ENCODE measurements at regions not wholly inside any gene's neighbourhood (a gene's known extent, or its start where the extent isn't known, plus 50 kb on each side); places are given as distances from the start of the nearest gene placed in this dataset.

DNA sequence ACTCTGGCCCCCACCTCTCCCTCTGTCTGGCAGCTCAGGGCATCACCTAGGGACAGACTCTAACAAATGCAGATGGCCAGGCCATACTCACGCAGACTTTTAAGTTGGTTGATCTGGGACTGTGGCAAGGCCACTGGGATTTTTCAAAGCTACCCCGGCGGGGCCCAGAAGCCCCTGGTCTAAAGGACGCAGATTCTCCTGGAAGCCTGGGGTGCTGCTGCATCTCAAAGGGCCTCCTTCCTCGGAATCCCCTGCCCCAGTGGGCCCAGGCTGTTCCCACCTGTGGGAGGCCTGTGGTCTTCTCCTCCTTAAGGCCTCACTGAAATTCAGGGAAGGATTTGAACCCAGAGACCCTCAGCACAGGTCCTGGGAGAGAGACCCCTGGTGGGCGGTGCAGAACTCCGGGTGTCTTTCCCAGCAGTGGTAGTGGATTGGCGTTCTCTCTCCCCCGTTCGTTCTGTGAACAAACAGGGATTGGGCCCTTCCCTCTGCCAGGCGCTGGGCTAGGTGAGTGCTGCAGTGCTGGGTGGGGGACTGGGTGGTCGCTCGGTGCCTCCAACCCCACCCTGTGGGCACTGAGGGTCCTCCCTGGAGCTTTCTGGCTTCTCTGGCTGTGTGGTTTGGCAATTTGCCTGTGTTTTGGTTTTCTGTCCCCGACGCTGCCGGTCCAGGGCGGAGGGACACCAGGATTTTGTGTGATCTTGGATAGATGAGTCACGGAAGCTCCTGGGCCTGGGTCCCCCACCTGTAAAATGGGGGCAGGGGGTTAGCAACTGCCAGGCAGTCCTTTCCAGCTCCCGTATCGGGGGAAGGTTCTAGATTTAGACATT is 160.5 kb upstream of the GSE1 start:
- H3K36me3 ChIP-seq (replicated peaks), result no peaks in the 10 kb centered on the region
- H3K27me3 ChIP-seq (replicated peaks), result no peaks in the 10 kb centered on the region
- TF ChIP-seq CTCF (IDR thresholded peaks at IDR 0.05; ENCODE audit: low read depth, low read length, missing control alignments), result peak; percentile 18
- no peak overlapping the region for H3K4me3 ChIP-seq (ENCODE audit: low read depth, low read length)
- DNase-seq, result no peak
- H3K27ac ChIP-seq, result no peak overlapping the region
- in situ Hi-C loops (cut with HindIII; ENCODE audit: low pct_ligation_motif_present, low sequenced_read_pairs), result no loop called here

DNA sequence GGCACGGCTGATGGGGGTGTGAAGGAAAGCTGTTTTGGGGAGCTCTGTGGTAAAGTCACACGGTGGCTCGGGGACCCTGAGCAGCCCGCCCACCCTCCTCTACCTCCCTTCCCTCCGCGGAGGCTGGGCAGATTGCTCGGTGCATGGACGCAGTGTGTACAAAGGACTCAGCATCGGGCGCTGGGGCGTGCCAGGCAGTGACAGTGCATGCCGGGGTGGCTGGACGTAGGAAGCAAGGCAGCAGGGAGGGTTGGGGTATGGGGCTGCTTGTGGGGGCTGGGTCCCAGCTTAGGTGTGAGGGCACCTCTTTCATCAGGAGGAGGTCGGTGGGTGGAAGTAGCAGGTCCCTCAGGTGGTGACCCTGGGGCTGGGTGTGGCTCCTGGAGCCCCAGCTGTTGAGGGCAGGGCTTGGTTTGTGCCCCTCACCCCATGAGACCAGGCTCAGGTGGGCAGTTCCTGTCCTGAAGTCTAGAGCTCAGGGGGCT is 159.9 kb upstream of the GSE1 start:
- H3K4me3 ChIP-seq (ENCODE audit: low read depth, low read length), result no peak overlapping the region
- in situ Hi-C loops (cut with HindIII; ENCODE audit: low pct_ligation_motif_present, low sequenced_read_pairs), result no loop called here
- no peak for DNase-seq
- H3K27ac ChIP-seq, result no peak overlapping the region
- H3K27me3 ChIP-seq (replicated peaks), result no peaks in the 10 kb centered on the region
- no peaks in the 10 kb centered on the region for H3K36me3 ChIP-seq (replicated peaks)
- no peak for TF ChIP-seq CTCF (IDR thresholded peaks at IDR 0.05; ENCODE audit: low read depth, low read length, missing control alignments)

DNA sequence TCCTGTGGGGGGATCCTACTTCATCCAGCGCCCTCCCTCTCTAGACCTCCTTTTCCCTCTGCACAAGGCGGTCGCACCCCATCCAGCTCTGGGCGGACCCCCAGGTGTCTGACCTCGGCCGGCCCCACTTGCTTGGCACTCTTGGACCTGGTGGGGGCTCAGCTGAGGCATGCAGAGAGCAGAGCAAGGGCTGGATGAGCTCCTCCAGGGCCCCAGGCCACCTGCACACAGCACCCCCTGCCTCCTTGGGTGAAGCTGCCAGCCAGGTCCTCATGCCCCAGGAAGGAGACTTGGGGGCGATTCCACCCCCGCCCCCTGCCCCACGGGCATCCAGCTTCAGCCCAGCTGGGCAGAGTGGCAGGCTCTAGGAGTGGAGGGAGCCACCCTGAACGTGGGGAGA is 159.4 kb upstream of the GSE1 start:
- Histone ChIP-seq H3K27ac (no peak overlapping the region), H3K27me3 (replicated peaks) (no peaks in the 10 kb centered on the region), H3K36me3 (replicated peaks) (no peaks in the 10 kb centered on the region), H3K4me3 (ENCODE audit: low read depth, low read length) (no peak overlapping the region)
- in situ Hi-C loops (cut with HindIII; ENCODE audit: low pct_ligation_motif_present, low sequenced_read_pairs), result no loop called here
- DNase-seq, result no peak
- no peak for TF ChIP-seq CTCF (IDR thresholded peaks at IDR 0.05; ENCODE audit: low read depth, low read length, missing control alignments)

GRCh38 chr16:85454171-85454872 is 158.8 kb upstream of the GSE1 start:
- no peak for TF ChIP-seq CTCF (IDR thresholded peaks at IDR 0.05; ENCODE audit: low read depth, low read length, missing control alignments)
- no peak overlapping the region for H3K4me3 ChIP-seq (ENCODE audit: low read depth, low read length)

GRCh38 chr16:85455534-85455933 is 157.6 kb upstream of the GSE1 start:
- no peak overlapping the region for H3K27ac ChIP-seq
- no peaks in the 10 kb centered on the region for H3K36me3 ChIP-seq (replicated peaks)
- H3K4me3 ChIP-seq (ENCODE audit: low read depth, low read length), result no peak overlapping the region
- peaks cover 2% of the 10 kb centered on the region for H3K27me3 ChIP-seq (replicated peaks)
- DNase-seq, result no peak
- TF ChIP-seq CTCF (IDR thresholded peaks at IDR 0.05; ENCODE audit: low read depth, low read length, missing control alignments), result no peak
- in situ Hi-C loops (cut with HindIII; ENCODE audit: low pct_ligation_motif_present, low sequenced_read_pairs), result no loop called here

More at GRCh38 chr16:85454171-85454872, 158.8 kb upstream of the GSE1 start:
- H3K36me3 ChIP-seq (replicated peaks), result no peaks in the 10 kb centered on the region
- no peak overlapping the region for H3K27ac ChIP-seq
- DNase-seq, result no peak
- in situ Hi-C loops (cut with HindIII; ENCODE audit: low pct_ligation_motif_present, low sequenced_read_pairs), result no loop called here
- H3K27me3 ChIP-seq (replicated peaks), result no peaks in the 10 kb centered on the region
